ENCODE measurements at regions not wholly inside any gene's neighbourhood (a gene's known extent, or its start where the extent isn't known, plus 50 kb on each side); places are given as distances from the start of the nearest gene placed in this dataset.

DNA sequence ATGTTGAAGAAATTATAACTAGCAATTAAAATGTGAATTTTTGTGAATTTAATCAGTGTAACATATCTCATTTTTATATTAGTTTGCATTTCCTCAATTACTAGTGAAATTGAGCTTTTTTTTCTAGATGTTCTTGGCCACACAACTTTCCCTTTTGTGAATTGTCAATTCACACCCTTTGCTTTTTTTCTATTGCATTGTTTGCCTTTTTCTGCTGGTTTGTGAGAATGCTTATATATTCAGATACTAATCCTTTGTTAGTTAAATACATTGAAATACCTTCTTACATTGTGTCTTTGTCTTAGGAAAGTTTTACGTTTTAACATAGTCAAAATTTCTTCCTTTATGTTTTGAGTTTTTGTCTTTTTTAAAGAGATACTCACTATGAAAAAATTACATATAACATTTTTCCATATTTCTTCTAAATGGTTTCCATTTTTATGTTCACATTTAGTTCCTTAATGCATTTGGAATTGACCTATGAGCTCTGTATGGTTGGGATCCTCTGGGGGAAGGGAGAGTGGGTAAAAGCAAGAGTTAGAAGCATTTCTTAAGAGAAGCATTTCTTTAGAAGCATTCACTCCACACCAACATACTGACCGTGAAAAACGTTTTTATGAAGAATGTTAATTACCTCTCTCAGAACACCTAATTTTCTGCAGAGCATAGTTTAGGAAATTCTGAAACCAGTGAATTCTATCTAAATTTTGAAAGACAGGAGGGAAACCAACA, 126.0 kb downstream of the CAPZA3 start:
- TF ChIP-seq POLR2AphosphoS5 (IDR thresholded peaks at IDR 0.05; ENCODE audit: low read depth) = no peak
- TF ChIP-seq CTCF (IDR thresholded peaks at IDR 0.05; ENCODE audit: insufficient read depth, low read length) = no peak
- no peak for TF ChIP-seq GABPA (IDR thresholded peaks at IDR 0.05; ENCODE audit: low read depth)
- TF ChIP-seq SPI1 (IDR thresholded peaks at IDR 0.05; ENCODE audit: borderline replicate concordance, low read depth) = no peak

Measured in HL-60 (cell line).